AG04450 (cell line): ENCODE measurements at regions not wholly inside any gene's neighbourhood (a gene's known extent, or its start where the extent isn't known, plus 50 kb on each side); places are given as distances from the start of the nearest gene placed in this dataset.

Experiments
- CTCF ChIA-PET: fragments of 300-600, 350-600 bp; formaldehyde crosslinking; extraction: SDS; loops from one replicate; lab custom pipeline; 2022; ENCODE audit warnings: antibody characterized with exemption, inconsistent platforms; lab: Charles Lee
- POLR2A ChIA-PET: fragments of 350-600 bp; formaldehyde crosslinking; extraction: SDS; loops from one replicate; lab custom pipeline; 2021; ENCODE audit warnings: antibody characterized with exemption, inconsistent platforms; lab: Yijun Ruan, JAX
- DNase-seq: peaks from one replicate; pipeline ENCODE4 v3.0.0-alpha.2; 2011; ENCODE audit warnings: low read depth, low spot score
- H3K27ac ChIP-seq: one replicate; pipeline ENCODE4 v1.5.1; 2012; ENCODE audit warnings: low read depth, low read length, control low read depth
- H3K27me3 ChIP-seq: one replicate; pipeline ENCODE4 v1.6.0; 2012; ENCODE audit warnings: low read length; ENCODE audit not compliant: control insufficient read depth, insufficient read depth
- H3K4me3 ChIP-seq: 2 replicates; pipeline ENCODE4 v1.5.1; 2011; ENCODE audit warnings: mild to moderate bottlenecking, low read depth, low read length, control low read depth
- H3K9me3 ChIP-seq: 2 replicates; pipeline ENCODE4 v1.5.1; 2012; ENCODE audit warnings: low read length; ENCODE audit not compliant: control insufficient read depth, insufficient read depth
- CTCF ChIP-seq: IDR thresholded peaks from 2 replicates; pipeline ENCODE4 v1.5.1; 2011; ENCODE audit warnings: low read depth, low read length, control low read depth, inconsistent platforms

DNA sequence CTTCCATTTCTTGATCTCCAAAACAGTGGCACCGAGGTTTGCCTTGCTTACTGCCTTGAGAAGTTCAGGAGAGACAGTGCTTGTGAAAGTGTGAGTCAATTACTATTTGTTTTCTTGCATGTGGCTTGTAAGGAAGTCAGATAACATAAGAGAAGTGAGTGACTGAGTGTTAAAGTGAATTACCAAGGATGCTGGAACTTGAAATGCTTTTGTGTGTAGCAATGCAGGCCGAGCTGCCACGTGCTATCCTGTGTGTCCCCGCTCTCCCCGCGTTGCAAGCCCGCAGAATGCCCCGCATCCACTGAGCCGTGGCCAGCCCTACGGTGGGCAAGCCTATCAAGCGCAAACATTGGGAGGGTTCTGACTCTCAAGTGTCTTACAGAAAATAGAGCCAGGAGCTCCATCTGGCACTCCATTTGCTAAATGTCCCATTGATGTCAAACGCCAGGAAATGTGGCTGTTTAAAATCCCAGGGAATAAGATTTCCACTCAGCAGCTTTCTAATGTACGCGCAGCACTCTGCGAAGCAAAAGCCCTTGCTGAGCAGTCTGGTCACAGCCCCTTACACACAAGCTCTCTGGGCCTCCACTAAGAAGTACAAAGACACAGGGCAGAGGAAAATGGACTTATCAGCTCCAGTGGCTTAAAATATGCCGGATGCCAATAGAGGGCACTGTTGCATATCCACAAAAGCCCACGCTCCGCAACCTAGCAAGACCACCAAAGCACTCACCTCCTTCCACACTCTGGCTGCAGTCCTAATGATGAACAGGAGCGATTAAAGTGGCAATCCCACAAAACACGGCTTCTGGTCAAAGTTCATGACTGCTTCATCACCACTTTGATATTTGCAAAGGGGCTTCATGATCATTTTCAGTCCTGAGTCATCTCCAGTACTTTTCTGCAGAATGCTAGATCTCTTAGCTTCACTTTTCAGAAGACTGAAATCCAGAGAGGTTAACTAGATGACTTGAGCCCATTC, 158.0 kb upstream of the ITGB1 start:
- no peaks in the 10 kb centered on the region for H3K27me3 ChIP-seq
- no peak overlapping the region for H3K4me3 ChIP-seq
- no peak for DNase-seq
- peak overlapping the region; percentile 48 for H3K27ac ChIP-seq
- peak; percentile 63 for TF ChIP-seq CTCF
- POLR2A ChIA-PET: interaction anchor here (1.0 to 4.9 kb wide), 2 partner anchors 13 to 16 kb away, joined by 4 to 19 read pairs; no protein-coding TSS in a partner anchor
- CTCF ChIA-PET: interaction anchor here (0.6 to 1.7 kb wide), 13 partner anchors 11 to 153 kb away, joined by 3 to 6 read pairs (median 3); no protein-coding TSS in a partner anchor
- no peaks in the 10 kb centered on the region for H3K9me3 ChIP-seq

- POLR2A ChIA-PET: interaction anchor here (4.9 kb wide), 1 partner anchor 15 kb away, joined by 19 read pairs; no protein-coding TSS in a partner anchor
- no peak for TF ChIP-seq CTCF
- CTCF ChIA-PET: interaction anchor here (0.8 to 1.5 kb wide), 4 partner anchors 8 to 105 kb away, joined by 3 to 4 read pairs (median 4); no protein-coding TSS in a partner anchor
- no peak overlapping the region for H3K4me3 ChIP-seq
- no peaks in the 10 kb centered on the region for H3K27me3 ChIP-seq
- peak overlapping the region; percentile 33 for H3K27ac ChIP-seq
- no peaks in the 10 kb centered on the region for H3K9me3 ChIP-seq
- DNase-seq: no peak
These were observed 156.5 kb upstream of the ITGB1 start for GRCh38 chr10:33114451-33114952.

DNA sequence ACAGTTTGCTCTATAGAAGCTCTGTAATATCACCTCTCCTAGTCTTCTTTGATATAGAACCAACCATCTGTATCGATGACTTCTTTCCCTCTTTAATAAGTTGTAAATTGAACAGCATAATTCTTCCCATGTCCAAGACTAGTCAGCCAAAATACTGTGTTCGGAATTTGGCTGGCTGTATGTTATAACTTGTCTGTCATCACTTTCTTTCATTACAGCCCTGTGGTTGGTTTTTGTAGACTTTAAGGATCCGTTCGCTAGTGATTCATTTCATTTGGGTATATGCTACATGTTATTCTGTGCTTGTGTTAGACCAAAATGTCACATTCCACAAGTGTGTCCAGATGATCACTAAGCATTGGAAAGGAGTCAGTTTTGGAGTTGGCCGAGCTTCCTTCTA, 155.4 kb upstream of the ITGB1 start:
- ChIA-PET POLR2A (interaction anchor here (1.0 to 4.9 kb wide), 3 partner anchors 16 to 23 kb away, joined by 3 to 19 read pairs (median 3); no protein-coding TSS in a partner anchor), CTCF (interaction anchor here (1.4 kb wide), 1 partner anchor 8 kb away, joined by 3 read pairs; no protein-coding TSS in a partner anchor)
- TF ChIP-seq CTCF: no peak
- H3K27ac ChIP-seq: no peak overlapping the region
- H3K4me3 ChIP-seq: no peak overlapping the region
- H3K9me3 ChIP-seq: no peaks in the 10 kb centered on the region
- no peaks in the 10 kb centered on the region for H3K27me3 ChIP-seq
- DNase-seq: peak; percentile 81

DNA sequence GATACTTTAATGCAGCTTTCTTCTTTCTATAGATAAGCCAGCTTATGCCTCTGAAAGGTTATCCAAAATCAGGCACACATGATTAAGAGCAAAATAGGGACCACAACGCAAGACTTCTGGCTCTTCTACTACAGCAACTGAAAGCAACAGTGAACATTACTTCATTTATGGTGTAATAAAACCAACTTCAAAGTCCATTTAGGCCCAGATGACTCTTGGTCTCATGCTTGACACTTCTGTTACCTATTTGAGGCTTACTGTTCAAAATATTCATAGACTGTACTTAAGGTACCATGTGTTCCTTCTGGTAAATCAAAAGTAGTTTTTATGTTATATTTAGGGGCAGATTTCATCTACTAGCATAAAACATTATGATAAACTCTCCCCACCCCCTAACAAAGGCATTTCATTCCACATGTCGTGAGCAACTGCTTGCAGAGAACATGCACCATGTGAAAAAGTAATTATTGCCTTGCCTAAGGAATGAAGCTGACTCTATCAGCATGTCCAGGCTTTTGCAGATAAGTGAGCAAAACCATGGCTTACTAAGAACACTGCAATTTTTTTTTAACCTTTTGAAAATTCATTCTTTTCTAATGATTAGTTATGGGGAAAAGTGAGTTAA, 154.9 kb upstream of the ITGB1 start:
- no peak for DNase-seq
- Histone ChIP-seq H3K9me3 (no peaks in the 10 kb centered on the region), H3K27ac (peak overlapping the region; percentile 50), H3K27me3 (no peaks in the 10 kb centered on the region), H3K4me3 (no peak overlapping the region)
- CTCF ChIA-PET: interaction anchor here (1.4 to 1.6 kb wide), 2 partner anchors 8 to 81 kb away, joined by 3 read pairs; no protein-coding TSS in a partner anchor
- POLR2A ChIA-PET: interaction anchor here (1.0 to 4.9 kb wide), 3 partner anchors 17 to 24 kb away, joined by 3 to 19 read pairs (median 3); no protein-coding TSS in a partner anchor
- TF ChIP-seq CTCF: no peak
